Endothelial cell of umbilical vein (primary cell): ENCODE measurements at regions not wholly inside any gene's neighbourhood (a gene's known extent, or its start where the extent isn't known, plus 50 kb on each side); places are given as distances from the start of the nearest gene placed in this dataset.

Experiments used
- BruUV-seq: library from RNA; stranded (reverse); fragments of 400-500 nt; replicated peaks from 2 replicates; lab custom pipeline; 2021; lab: Mats Ljungman, UMichigan
- CTCF ChIA-PET: fragments of 300-600, 350-600 bp; sonication (Branson Sonifier 250); formaldehyde crosslinking; loops from one replicate; lab custom pipeline; 2021; ENCODE audit warnings: antibody characterized with exemption, inconsistent platforms; lab: Charles Lee
- POLR2A ChIA-PET: fragments of 300-600, 350-600 bp; sonication (Branson Sonifier 250); formaldehyde crosslinking; loops from one replicate; lab custom pipeline; 2021; ENCODE audit warnings: antibody characterized with exemption, inconsistent platforms; lab: Charles Lee
- DNase-seq: peaks from one replicate; pipeline ENCODE4 v3.0.0-alpha.2; 2011; ENCODE audit warnings: low read depth, low spot score
- FAIRE-seq: peaks from 2 replicates; lab custom pipeline; 2011; peaks lifted over from hg19 to GRCh38; lab: Jason Lieb, UNC
- H2AFZ ChIP-seq: 2 replicates; pipeline ENCODE4 v1.6.0; 2012; ENCODE audit warnings: low read depth, low read length, control low read depth, inconsistent platforms
- H3K27ac ChIP-seq: 2 replicates; pipeline ENCODE4 v1.5.1; 2011; ENCODE audit warnings: low read depth, mild to moderate bottlenecking, control low read depth, low read length, moderate library complexity; ENCODE audit not compliant: insufficient read depth
- H3K27me3 ChIP-seq, 2 experiments: 2 replicates each; pipeline versions ENCODE4 v1.6.0 to v1.6.1; 2011; ENCODE audit warnings: low read length in 2 of 2, mixed read lengths in 1 of 2; ENCODE audit not compliant: control insufficient read depth in 2 of 2, insufficient read depth in 2 of 2
- H3K36me3 ChIP-seq, 2 experiments: 2 replicates in 1 of 2; 3 replicates in 1 of 2; pipeline ENCODE4 v1.5.1; 2011; ENCODE audit warnings: low read length in 2 of 2, mild to moderate bottlenecking in 1 of 2, moderate library complexity in 1 of 2; ENCODE audit not compliant: control insufficient read depth in 2 of 2, insufficient read depth in 2 of 2; ENCODE audit errors: extremely low read depth in 1 of 2
- H3K4me1 ChIP-seq: 3 replicates; pipeline ENCODE4 v1.5.1; 2011; ENCODE audit warnings: mild to moderate bottlenecking, low read length; ENCODE audit not compliant: control insufficient read depth, insufficient read depth; ENCODE audit errors: extremely low read depth
- H3K4me2 ChIP-seq: 2 replicates; pipeline ENCODE4 v1.6.1; 2011; ENCODE audit warnings: low read length, control low read depth, mixed read lengths; ENCODE audit not compliant: insufficient read depth
- H3K4me3 ChIP-seq, 3 experiments: fragments of 200-600 bp in 1 of 3; sonication (generic), shearing (Covaris generic) in 1 of 3; replicated peaks in 1 of 3; 2 replicates each; pipeline ENCODE4 v1.5.1; 2011 to 2016; ENCODE audit warnings: control low read depth in 3 of 3, low read length in 3 of 3, mild to moderate bottlenecking in 2 of 3, inconsistent platforms in 1 of 3, low read depth in 1 of 3, moderate library complexity in 1 of 3; ENCODE audit not compliant: insufficient read depth in 1 of 3
- H3K79me2 ChIP-seq: 2 replicates; pipeline ENCODE4 v1.6.0; 2012; ENCODE audit warnings: low read length, inconsistent platforms; ENCODE audit not compliant: control insufficient read depth, insufficient read depth
- H3K9ac ChIP-seq: replicated peaks from 2 replicates; pipeline ENCODE3; 2011; ENCODE audit warnings: low read length, control low read depth; ENCODE audit not compliant: insufficient read depth; ENCODE audit errors: extremely low read depth
- H3K9me1 ChIP-seq: replicated peaks from 3 replicates; pipeline ENCODE4 v1.6.0; 2011; ENCODE audit warnings: mild to moderate bottlenecking, low read length; ENCODE audit not compliant: control insufficient read depth, insufficient read depth; ENCODE audit errors: extremely low read depth
- H3K9me3 ChIP-seq: replicated peaks from 2 replicates; pipeline ENCODE4 v1.5.1; 2012; ENCODE audit warnings: low read length, inconsistent platforms; ENCODE audit not compliant: control insufficient read depth, insufficient read depth
- H4K20me1 ChIP-seq: replicated peaks from 2 replicates; pipeline ENCODE3; 2011; ENCODE audit warnings: mild to moderate bottlenecking, low read length; ENCODE audit not compliant: control insufficient read depth, insufficient read depth; ENCODE audit errors: extremely low read depth
- EZH2 ChIP-seq: IDR thresholded peaks from 2 replicates; pipeline ENCODE4 v1.6.1; 2012; ENCODE audit warnings: borderline replicate concordance, low read depth, mild to moderate bottlenecking, moderate library complexity, low read length, inconsistent platforms; ENCODE audit not compliant: severe bottlenecking
- FOS ChIP-seq: IDR thresholded peaks from 2 replicates; pipeline ENCODE4 v1.6.1; 2011; ENCODE audit warnings: mild to moderate bottlenecking, low read length, moderate library complexity, borderline replicate concordance; ENCODE audit not compliant: insufficient read depth
- GATA2 ChIP-seq: IDR thresholded peaks from 2 replicates; pipeline ENCODE4 v1.7.0; 2011; ENCODE audit warnings: low read depth, mild to moderate bottlenecking, moderate library complexity, mixed read lengths, low read length; ENCODE audit not compliant: insufficient read length, insufficient read depth
- JUN ChIP-seq: IDR thresholded peaks from 2 replicates; pipeline ENCODE4 v1.6.1; 2011; ENCODE audit warnings: borderline replicate concordance, low read depth; ENCODE audit not compliant: insufficient read length, insufficient read depth
- MAX ChIP-seq: IDR thresholded peaks from 2 replicates; pipeline ENCODE4 v1.6.1; 2011; ENCODE audit not compliant: insufficient read depth, insufficient read length
- MYC ChIP-seq: IDR thresholded peaks from one replicate; pipeline ENCODE4 v1.6.1; 2011; ENCODE audit warnings: mild to moderate bottlenecking, low read depth, low read length
- dilution Hi-C: fragments of 300-500 bp; cut with MboI; formaldehyde crosslinking; loops from one replicate; pipeline ENCODE4 v1.15.0; 2019; ENCODE audit warnings: low sequenced_read_pairs; ENCODE audit not compliant: extremely low pct_ligation_motif_present
- intact Hi-C: fragments of 100-400 bp; cut with micrococcal nuclease; formaldehyde crosslinking; loops from one replicate; pipeline ENCODE4 v1.10.0; 2022
- TF ChIP-seq, protein P1 (sequence below), 2 donors: IDR thresholded peaks; 1 replicate in 1 of 2; 2 replicates in 1 of 2; pipeline ENCODE4 v1.5.1; 2011; ENCODE audit warnings: low read length in 2 of 2, mild to moderate bottlenecking in 2 of 2, moderate library complexity in 2 of 2, control low read depth in 1 of 2, inconsistent platforms in 1 of 2, low read depth in 1 of 2; ENCODE audit not compliant: insufficient read depth in 1 of 2; ENCODE audit errors: extremely low read depth in 1 of 2

- dilution Hi-C loops = no loop called here
- H3K4me3 ChIP-seq = no peak overlapping the region
- H3K9me3 ChIP-seq = no peaks in the 10 kb centered on the region
- H3K27me3 ChIP-seq = no peaks in the 10 kb centered on the region
- FAIRE-seq = peak; percentile 55
- peak; percentile 17 for DNase-seq
- H2AFZ ChIP-seq = no peak overlapping the region
- TF ChIP-seq FOS = no peak
- TF ChIP-seq JUN = no peak
- no peak for TF ChIP-seq MAX
- TF ChIP-seq MYC = no peak
- no peak for TF ChIP-seq GATA2
- no peak overlapping the region for H3K4me2 ChIP-seq
- H4K20me1 ChIP-seq = no peaks in the 10 kb centered on the region
- no peaks in the 10 kb centered on the region for H3K9me1 ChIP-seq
- H3K36me3 ChIP-seq = no peaks in the 10 kb centered on the region
- BruUV-seq = no TSS peak
- POLR2A ChIA-PET = no interaction called here
- H3K27ac ChIP-seq = no peak overlapping the region
- intact Hi-C loops = no loop called here
- H3K9ac ChIP-seq = no peak overlapping the region
- H3K4me1 ChIP-seq = peaks cover 30% of the 10 kb centered on the region
- peaks cover 14% of the 10 kb centered on the region for H3K79me2 ChIP-seq
- CTCF ChIA-PET = no interaction called here
Observed at GRCh38 chr1:201645956-201646355, 107.0 kb downstream of the NAV1 start.

DNA sequence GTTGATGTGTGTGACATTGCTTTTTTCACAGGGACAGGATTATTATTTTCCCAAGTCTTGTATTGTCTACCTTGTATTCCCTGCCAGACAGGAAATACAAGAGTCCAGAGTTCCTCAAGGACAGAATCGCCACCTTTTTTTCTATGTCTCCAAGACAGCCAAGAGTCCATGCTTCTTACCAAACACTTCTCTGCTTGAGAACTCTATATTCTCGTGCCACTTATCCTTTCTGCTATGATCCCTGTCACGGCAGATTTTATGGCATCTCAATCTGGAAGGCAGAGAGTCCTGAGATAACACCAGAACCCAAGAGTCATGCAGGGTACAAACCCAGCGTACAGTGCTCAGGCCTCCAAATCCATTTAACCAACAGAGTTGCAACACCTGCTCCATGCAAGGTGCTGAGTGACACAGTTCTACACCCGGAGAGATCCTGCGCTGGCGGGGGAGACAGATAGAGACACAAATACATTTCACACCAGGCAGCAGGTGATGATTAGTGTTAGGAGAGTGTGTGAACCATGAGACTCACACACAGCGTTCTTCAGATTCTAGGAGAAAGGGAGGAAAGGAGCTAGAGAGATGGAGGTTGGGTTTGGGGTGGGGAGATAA lies 107.6 kb downstream of the NAV1 start:
- POLR2A ChIA-PET = no interaction called here
- no peak for FAIRE-seq
- H4K20me1 ChIP-seq = no peaks in the 10 kb centered on the region
- dilution Hi-C loops (no loop called here), intact Hi-C loops (no loop called here)
- H3K4me2 ChIP-seq = no peak overlapping the region
- no peak for TF ChIP-seq JUN
- TF ChIP-seq, protein P1, sequence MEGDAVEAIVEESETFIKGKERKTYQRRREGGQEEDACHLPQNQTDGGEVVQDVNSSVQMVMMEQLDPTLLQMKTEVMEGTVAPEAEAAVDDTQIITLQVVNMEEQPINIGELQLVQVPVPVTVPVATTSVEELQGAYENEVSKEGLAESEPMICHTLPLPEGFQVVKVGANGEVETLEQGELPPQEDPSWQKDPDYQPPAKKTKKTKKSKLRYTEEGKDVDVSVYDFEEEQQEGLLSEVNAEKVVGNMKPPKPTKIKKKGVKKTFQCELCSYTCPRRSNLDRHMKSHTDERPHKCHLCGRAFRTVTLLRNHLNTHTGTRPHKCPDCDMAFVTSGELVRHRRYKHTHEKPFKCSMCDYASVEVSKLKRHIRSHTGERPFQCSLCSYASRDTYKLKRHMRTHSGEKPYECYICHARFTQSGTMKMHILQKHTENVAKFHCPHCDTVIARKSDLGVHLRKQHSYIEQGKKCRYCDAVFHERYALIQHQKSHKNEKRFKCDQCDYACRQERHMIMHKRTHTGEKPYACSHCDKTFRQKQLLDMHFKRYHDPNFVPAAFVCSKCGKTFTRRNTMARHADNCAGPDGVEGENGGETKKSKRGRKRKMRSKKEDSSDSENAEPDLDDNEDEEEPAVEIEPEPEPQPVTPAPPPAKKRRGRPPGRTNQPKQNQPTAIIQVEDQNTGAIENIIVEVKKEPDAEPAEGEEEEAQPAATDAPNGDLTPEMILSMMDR (IDR thresholded peaks at IDR 0.05; ENCODE audit: extremely low read depth in 1 of 2, insufficient read depth in 1 of 2, low read depth in 1 of 2, low read length in 2 of 2) = no peak
- TF ChIP-seq EZH2 = no peak
- TF ChIP-seq GATA2 = no peak
- TF ChIP-seq FOS = no peak
- CTCF ChIA-PET = interaction anchor here (5.2 kb wide), 1 partner anchor 87 kb away, joined by 42 read pairs; no protein-coding TSS in a partner anchor
- DNase-seq = peak; percentile 8
- no peak overlapping the region for H3K4me3 ChIP-seq
- peaks cover 19% of the 10 kb centered on the region for H3K79me2 ChIP-seq
- H3K27ac ChIP-seq = no peak overlapping the region
- H3K27me3 ChIP-seq = no peaks in the 10 kb centered on the region
- no TSS peak for BruUV-seq
- H3K9me3 ChIP-seq = no peaks in the 10 kb centered on the region
- no peak overlapping the region for H2AFZ ChIP-seq
- H3K9ac ChIP-seq = no peak overlapping the region
- no peaks in the 10 kb centered on the region for H3K9me1 ChIP-seq
- no peaks in the 10 kb centered on the region for H3K36me3 ChIP-seq
- H3K4me1 ChIP-seq = peaks cover 30% of the 10 kb centered on the region
